ENCODE measurements at regions not wholly inside any gene's neighbourhood (a gene's known extent, or its start where the extent isn't known, plus 50 kb on each side); places are given as distances from the start of the nearest gene placed in this dataset.
"Not testable (repeated sequence)": the region's sequence is repeated elsewhere in the genome, so short reads cannot be mapped to it uniquely, and the experiment has no call there.

- H3K27me3 ChIP-seq = 0 out of 2 replicates have a peak, but pooled peaks cover 4% of the 10 kb centered on the region
- H3K4me3 ChIP-seq = no peak overlapping the region
- no peak overlapping the region for H3K27ac ChIP-seq
- H3K4me1 ChIP-seq = no peaks in the 10 kb centered on the region
- no peaks in the 10 kb centered on the region for H3K36me3 ChIP-seq
- H3K9me3 ChIP-seq (replicated peaks) = no peaks in the 10 kb centered on the region
- DNase-seq = no peak
These were observed 371.5 kb downstream of the KIF2B start for GRCh38 chr17:54194268-54194667.

- Histone ChIP-seq H3K27me3 (0 out of 2 replicates have a peak, but pooled peaks cover 4% of the 10 kb centered on the region), H3K4me3 (no peak overlapping the region), H3K4me1 (no peaks in the 10 kb centered on the region), H3K27ac (no peak overlapping the region), H3K9me3 (replicated peaks) (no peaks in the 10 kb centered on the region), H3K36me3 (no peaks in the 10 kb centered on the region)
- DNase-seq = no peak
These were observed 374.0 kb downstream of the KIF2B start for GRCh38 chr17:54196751-54197150.

- H3K9me3 ChIP-seq (replicated peaks); H3K27ac ChIP-seq; H3K27me3 ChIP-seq; H3K4me3 ChIP-seq; H3K36me3 ChIP-seq; DNase-seq; H3K4me1 ChIP-seq: not testable (repeated sequence)
These were observed 378.7 kb downstream of the KIF2B start for GRCh38 chr17:54201380-54201779.

GRCh38 chr17:54220829-54221228 is 398.1 kb downstream of the KIF2B start:
- DNase-seq = no peak
- H3K4me3 ChIP-seq = no peak overlapping the region
- no peak overlapping the region for H3K27ac ChIP-seq
- no peaks in the 10 kb centered on the region for H3K9me3 ChIP-seq (replicated peaks)
- no peaks in the 10 kb centered on the region for H3K27me3 ChIP-seq
- no peaks in the 10 kb centered on the region for H3K36me3 ChIP-seq
- no peaks in the 10 kb centered on the region for H3K4me1 ChIP-seq

- no peak overlapping the region for H3K27ac ChIP-seq
- no peak for DNase-seq
- no peak overlapping the region for H3K4me3 ChIP-seq
- no peaks in the 10 kb centered on the region for H3K9me3 ChIP-seq (replicated peaks)
- no peaks in the 10 kb centered on the region for H3K4me1 ChIP-seq
- H3K27me3 ChIP-seq = no peaks in the 10 kb centered on the region
- H3K36me3 ChIP-seq = no peaks in the 10 kb centered on the region
These were observed 398.8 kb downstream of the KIF2B start for GRCh38 chr17:54221499-54221898.

- Histone ChIP-seq H3K27me3 (no peaks in the 10 kb centered on the region), H3K27ac (no peak overlapping the region), H3K9me3 (replicated peaks) (no peaks in the 10 kb centered on the region), H3K36me3 (no peaks in the 10 kb centered on the region), H3K4me1 (no peaks in the 10 kb centered on the region), H3K4me3 (no peak overlapping the region)
- DNase-seq = no peak
These were observed 412.8 kb downstream of the KIF2B start for GRCh38 chr17:54235571-54235970.

GRCh38 chr17:54237911-54238515 is 415.3 kb downstream of the KIF2B start:
- no peak overlapping the region for H3K27ac ChIP-seq
- no peaks in the 10 kb centered on the region for H3K36me3 ChIP-seq
- no peaks in the 10 kb centered on the region for H3K4me1 ChIP-seq
- H3K9me3 ChIP-seq (replicated peaks) = no peaks in the 10 kb centered on the region
- H3K27me3 ChIP-seq = no peaks in the 10 kb centered on the region
- no peak overlapping the region for H3K4me3 ChIP-seq
- DNase-seq = no peak

- Histone ChIP-seq H3K4me3 (no peak overlapping the region), H3K27me3 (no peaks in the 10 kb centered on the region), H3K27ac (no peak overlapping the region), H3K36me3 (no peaks in the 10 kb centered on the region), H3K4me1 (no peaks in the 10 kb centered on the region), H3K9me3 (replicated peaks) (no peaks in the 10 kb centered on the region)
- no peak for DNase-seq
These were observed 416.6 kb downstream of the KIF2B start for GRCh38 chr17:54239291-54239690.

GRCh38 chr17:54255696-54256095 is 433.0 kb downstream of the KIF2B start:
- Histone ChIP-seq H3K4me3 (no peak overlapping the region), H3K27me3 (no peaks in the 10 kb centered on the region), H3K9me3 (replicated peaks) (no peaks in the 10 kb centered on the region), H3K36me3 (no peaks in the 10 kb centered on the region), H3K4me1 (no peaks in the 10 kb centered on the region), H3K27ac (no peak overlapping the region)
- no peak for DNase-seq

GRCh38 chr17:54256401-54256929 is 433.7 kb downstream of the KIF2B start:
- Histone ChIP-seq H3K27me3 (no peaks in the 10 kb centered on the region), H3K36me3 (no peaks in the 10 kb centered on the region), H3K9me3 (replicated peaks) (no peaks in the 10 kb centered on the region), H3K4me3 (no peak overlapping the region), H3K27ac (no peak overlapping the region), H3K4me1 (no peaks in the 10 kb centered on the region)
- DNase-seq = no peak

GRCh38 chr17:54257440-54257839 is 434.7 kb downstream of the KIF2B start:
- Histone ChIP-seq H3K4me3 (no peak overlapping the region), H3K36me3 (no peaks in the 10 kb centered on the region), H3K27ac (no peak overlapping the region), H3K9me3 (replicated peaks) (no peaks in the 10 kb centered on the region), H3K27me3 (no peaks in the 10 kb centered on the region), H3K4me1 (no peaks in the 10 kb centered on the region)
- no peak for DNase-seq

GRCh38 chr17:54259476-54259875 is 436.7 kb downstream of the KIF2B start:
- no peak overlapping the region for H3K4me3 ChIP-seq
- H3K9me3 ChIP-seq (replicated peaks) = no peaks in the 10 kb centered on the region
- H3K4me1 ChIP-seq = no peaks in the 10 kb centered on the region
- DNase-seq = no peak
- H3K36me3 ChIP-seq = no peaks in the 10 kb centered on the region
- no peak overlapping the region for H3K27ac ChIP-seq
- H3K27me3 ChIP-seq = no peaks in the 10 kb centered on the region

GRCh38 chr17:54261465-54261864 is 438.7 kb downstream of the KIF2B start:
- H3K36me3 ChIP-seq = no peaks in the 10 kb centered on the region
- no peaks in the 10 kb centered on the region for H3K9me3 ChIP-seq (replicated peaks)
- H3K4me1 ChIP-seq = no peaks in the 10 kb centered on the region
- H3K4me3 ChIP-seq = no peak overlapping the region
- H3K27me3 ChIP-seq = no peaks in the 10 kb centered on the region
- H3K27ac ChIP-seq = no peak overlapping the region
- no peak for DNase-seq

GRCh38 chr17:54269881-54270280 is 447.2 kb downstream of the KIF2B start:
- Histone ChIP-seq H3K27me3 (no peaks in the 10 kb centered on the region), H3K9me3 (replicated peaks) (no peaks in the 10 kb centered on the region), H3K27ac (no peak overlapping the region), H3K36me3 (no peaks in the 10 kb centered on the region), H3K4me1 (no peaks in the 10 kb centered on the region), H3K4me3 (no peak overlapping the region)
- no peak for DNase-seq

- H3K27me3 ChIP-seq = no peaks in the 10 kb centered on the region
These were observed 447.8 kb downstream of the KIF2B start for GRCh38 chr17:54270499-54270898.

GRCh38 chr17:54277868-54278267 is 455.1 kb downstream of the KIF2B start:
- Histone ChIP-seq H3K27me3 (no peaks in the 10 kb centered on the region), H3K4me1 (no peaks in the 10 kb centered on the region), H3K27ac (no peak overlapping the region), H3K9me3 (replicated peaks) (no peaks in the 10 kb centered on the region), H3K36me3 (no peaks in the 10 kb centered on the region), H3K4me3 (no peak overlapping the region)
- DNase-seq = no peak

More at GRCh38 chr17:54270499-54270898, 447.8 kb downstream of the KIF2B start:
- no peak for DNase-seq
- Histone ChIP-seq H3K9me3 (replicated peaks) (no peaks in the 10 kb centered on the region), H3K4me3 (no peak overlapping the region), H3K36me3 (no peaks in the 10 kb centered on the region), H3K4me1 (no peaks in the 10 kb centered on the region), H3K27ac (no peak overlapping the region)
